GM23248 (cell line): ENCODE measurements at regions not wholly inside any gene's neighbourhood (a gene's known extent, or its start where the extent isn't known, plus 50 kb on each side); places are given as distances from the start of the nearest gene placed in this dataset.

Experiments used
- DNase-seq: peaks from one replicate; pipeline ENCODE4 v3.0.0-alpha.2; 2015
- H2AFZ ChIP-seq: fragments of 200-600 bp; sonication (generic); 2 replicates; pipeline ENCODE4 v1.6.1; 2016; ENCODE audit warnings: antibody characterized with exemption
- H3F3A ChIP-seq: fragments of 200-600 bp; sonication (generic); 2 replicates; pipeline ENCODE4 v1.6.1; 2016; ENCODE audit warnings: mild to moderate bottlenecking, antibody characterized with exemption, mixed run types; ENCODE audit not compliant: insufficient read depth
- H3K27ac ChIP-seq: fragments of 200-600 bp; sonication (generic); 2 replicates; pipeline ENCODE4 v1.5.1; 2016; ENCODE audit warnings: mild to moderate bottlenecking
- H3K27me3 ChIP-seq: fragments of 200-600 bp; sonication (generic); replicated peaks from 2 replicates; pipeline ENCODE4 v1.6.1; 2016; ENCODE audit warnings: mild to moderate bottlenecking; ENCODE audit not compliant: insufficient read depth
- H3K36me3 ChIP-seq: fragments of 200-600 bp; sonication (generic); 2 replicates; pipeline ENCODE4 v1.6.1; 2016; ENCODE audit warnings: low read depth, mild to moderate bottlenecking
- H3K4me1 ChIP-seq: fragments of 200-600 bp; sonication (generic); 2 replicates; pipeline ENCODE4 v1.6.1; 2016; ENCODE audit warnings: mild to moderate bottlenecking; ENCODE audit not compliant: insufficient read depth
- H3K4me2 ChIP-seq: fragments of 200-600 bp; sonication (generic); one replicate; pipeline ENCODE4 v1.6.1; 2016; ENCODE audit warnings: mild to moderate bottlenecking; ENCODE audit not compliant: unreplicated experiment
- H3K4me3 ChIP-seq: fragments of 200-600 bp; sonication (generic); 2 replicates; pipeline ENCODE4 v1.5.1; 2016; ENCODE audit warnings: mild to moderate bottlenecking
- H3K79me2 ChIP-seq: fragments of 200-600 bp; sonication (generic); 2 replicates; pipeline ENCODE4 v1.6.1; 2016; ENCODE audit warnings: mild to moderate bottlenecking; ENCODE audit not compliant: insufficient read depth
- H3K9ac ChIP-seq: fragments of 200-600 bp; sonication (generic); 2 replicates; pipeline ENCODE4 v1.6.1; 2016; ENCODE audit warnings: mild to moderate bottlenecking
- H3K9me2 ChIP-seq: fragments of 200-600 bp; sonication (generic); 2 replicates; pipeline ENCODE4 v1.6.1; 2016; ENCODE audit warnings: mixed run types, mild to moderate bottlenecking, moderate library complexity; ENCODE audit not compliant: insufficient read depth
- H3K9me3 ChIP-seq: fragments of 200-600 bp; sonication (generic); one replicate; pipeline ENCODE4 v1.6.1; 2017; ENCODE audit warnings: low read depth
- H4K20me1 ChIP-seq: fragments of 200-600 bp; sonication (generic); 2 replicates; pipeline ENCODE4 v1.6.0; 2016; ENCODE audit not compliant: insufficient read depth
- EZH2 ChIP-seq: fragments of 200-600 bp; sonication (generic); IDR thresholded peaks from 2 replicates; pipeline ENCODE4 v1.6.1; 2018; ENCODE audit warnings: antibody characterized with exemption, mild to moderate bottlenecking; ENCODE audit not compliant: insufficient read depth, poor library complexity, severe bottlenecking
- EZH2phosphoT487 ChIP-seq: fragments of 200-600 bp; sonication (generic); IDR thresholded peaks from 2 replicates; pipeline ENCODE4 v1.6.1; 2018; ENCODE audit warnings: antibody characterized with exemption, moderate library complexity, mild to moderate bottlenecking, low read depth; ENCODE audit not compliant: insufficient read depth
- WGBS, 2 experiments: methylation state at CpG; one replicate each; pipeline ENCODE4 v1.1.6; 2015 to 2017; ENCODE audit warnings: low lambda C conversion rate in 2 of 2, low coverage in 1 of 2; ENCODE audit errors: missing lambda C conversion rate in 2 of 2; 5-methylcytosine and 5-hydroxymethylcytosine counted together
- in situ Hi-C: fragments of 300-500 bp; cut with MboI; formaldehyde crosslinking; loops from 2 replicates; pipeline ENCODE4 v1.15.0; 2020

DNA sequence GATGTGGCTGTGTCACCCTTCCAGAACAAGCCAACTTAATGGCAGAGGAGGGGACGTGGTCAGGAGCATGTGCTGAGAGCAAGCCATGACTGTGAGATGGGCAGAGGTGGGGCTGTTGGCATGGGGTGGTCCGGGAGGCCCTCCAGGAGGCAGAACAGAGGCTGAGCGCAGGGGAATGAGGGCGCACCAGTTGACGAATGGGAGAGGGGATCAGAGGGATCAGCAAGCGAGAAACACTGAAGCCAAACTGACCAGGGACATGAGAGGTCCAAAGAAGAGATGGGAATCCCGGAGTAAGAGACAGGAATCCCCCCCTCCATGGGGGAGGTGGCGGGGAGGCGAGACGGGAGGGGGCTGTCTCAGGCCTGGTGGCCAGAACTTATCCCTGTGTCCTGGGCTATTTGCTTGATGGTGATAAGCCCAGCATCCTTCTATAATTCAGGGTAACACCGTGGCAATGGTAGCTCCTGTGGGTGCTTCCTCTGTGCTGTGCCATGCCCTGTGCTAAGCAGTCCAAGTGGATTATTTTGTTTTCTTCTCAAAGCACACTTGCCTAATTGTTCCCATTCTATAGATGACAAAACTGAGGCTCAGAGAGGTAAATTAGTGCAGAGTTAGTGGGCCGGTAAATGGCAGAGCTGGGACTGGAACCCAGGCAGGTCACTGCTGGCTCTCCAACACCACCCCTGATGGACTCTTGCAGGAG is 83.4 kb upstream of the SHISAL1 start:
- Histone ChIP-seq H3K9me3 (no peaks in the 10 kb centered on the region), H3K9ac (no peak overlapping the region), H3K4me1 (no peaks in the 10 kb centered on the region), H3K9me2 (no peaks in the 10 kb centered on the region), H4K20me1 (no peaks in the 10 kb centered on the region), H3K36me3 (no peaks in the 10 kb centered on the region), H3F3A (no peaks in the 10 kb centered on the region), H3K4me3 (no peak overlapping the region), H3K4me2 (no peak overlapping the region), H3K27ac (no peak overlapping the region), H3K79me2 (no peaks in the 10 kb centered on the region), H3K27me3 (peaks cover 13% of the 10 kb centered on the region; the same call in 1 of the 2 replicates), H2AFZ (no peak overlapping the region)
- DNase-seq = no peak
- 62 to 68% methylated on average over 12 of the region's 12 CpGs for WGBS, 2 experiments
- in situ Hi-C loops = no loop called here
- TF ChIP-seq EZH2phosphoT487 = no peak
- no peak for TF ChIP-seq EZH2

GRCh38 chr22:44395118-44396005 is 82.6 kb upstream of the SHISAL1 start:
- H3K27me3 ChIP-seq = peaks cover 16% of the 10 kb centered on the region; the same call in 1 of the 2 replicates
- no peak overlapping the region for H3K4me2 ChIP-seq
- no peaks in the 10 kb centered on the region for H3K36me3 ChIP-seq
- H2AFZ ChIP-seq = no peak overlapping the region
- H3K79me2 ChIP-seq = no peaks in the 10 kb centered on the region
- H3K9me3 ChIP-seq = no peaks in the 10 kb centered on the region
- TF ChIP-seq EZH2phosphoT487 (no peak), EZH2 (no peak)
- H3K27ac ChIP-seq = no peak overlapping the region
- no peak overlapping the region for H3K4me3 ChIP-seq
- H3K9ac ChIP-seq = no peak overlapping the region
- in situ Hi-C loops = no loop called here
- no peaks in the 10 kb centered on the region for H3F3A ChIP-seq
- H3K4me1 ChIP-seq = no peaks in the 10 kb centered on the region
- DNase-seq = no peak
- 81 to 85% methylated on average over 25 to 30 of the region's 31 CpGs for WGBS, 2 experiments
- H4K20me1 ChIP-seq = no peaks in the 10 kb centered on the region
- no peaks in the 10 kb centered on the region for H3K9me2 ChIP-seq

DNA sequence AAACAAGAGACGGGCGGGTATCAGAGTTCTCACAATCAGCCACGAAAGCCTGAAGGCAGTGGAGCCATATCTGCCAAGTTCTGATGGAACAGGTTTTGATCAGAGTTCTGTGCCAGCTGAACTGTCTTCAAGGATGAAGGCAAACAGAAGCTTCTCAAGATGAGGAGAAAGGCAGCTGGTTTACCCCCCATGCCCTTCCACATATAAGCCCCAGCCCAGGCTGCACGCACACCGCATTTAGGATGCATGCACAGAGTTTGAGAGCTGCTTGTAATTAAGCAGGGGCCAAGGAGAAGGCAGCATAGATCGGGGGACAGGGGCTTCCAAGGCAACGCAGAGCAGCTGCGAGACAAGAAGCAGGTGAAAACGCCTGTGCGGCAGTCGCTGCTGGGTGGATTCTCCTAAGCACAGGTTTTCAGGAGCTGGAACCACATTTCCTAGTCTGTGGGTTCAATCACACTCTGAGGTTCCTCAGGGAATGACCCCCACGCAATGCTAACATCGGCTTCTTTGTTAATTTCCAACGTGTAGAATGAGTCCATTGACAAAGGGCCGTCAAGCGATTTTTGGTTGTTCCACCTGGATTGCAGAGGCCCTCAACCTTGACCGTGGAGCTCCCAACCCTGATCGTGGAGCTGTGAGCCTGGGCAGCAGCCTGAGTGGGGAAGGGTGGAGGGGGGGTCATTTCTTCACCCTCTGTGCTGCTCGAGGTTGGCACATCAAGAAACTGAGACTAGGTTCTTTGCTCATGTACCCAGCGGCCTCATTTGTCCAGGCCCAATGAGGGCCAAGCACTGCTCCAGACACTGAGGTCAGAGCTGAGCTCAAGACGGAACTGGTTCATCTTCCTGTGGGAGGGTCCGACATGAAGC is 81.7 kb upstream of the SHISAL1 start:
- Histone ChIP-seq H3K9me2 (no peaks in the 10 kb centered on the region), H3K4me2 (no peak overlapping the region), H3K36me3 (no peaks in the 10 kb centered on the region), H4K20me1 (no peaks in the 10 kb centered on the region), H3F3A (no peaks in the 10 kb centered on the region), H3K79me2 (no peaks in the 10 kb centered on the region), H3K4me3 (no peak overlapping the region), H3K27me3 (peaks cover 16% of the 10 kb centered on the region; the same call in 1 of the 2 replicates), H3K4me1 (no peaks in the 10 kb centered on the region), H2AFZ (no peak overlapping the region), H3K9ac (no peak overlapping the region), H3K9me3 (no peaks in the 10 kb centered on the region), H3K27ac (no peak overlapping the region)
- 86 to 87% methylated on average over 22 of the region's 22 CpGs for WGBS, 2 experiments
- no peak for TF ChIP-seq EZH2
- no peak for TF ChIP-seq EZH2phosphoT487
- in situ Hi-C loops = no loop called here
- no peak for DNase-seq

DNA sequence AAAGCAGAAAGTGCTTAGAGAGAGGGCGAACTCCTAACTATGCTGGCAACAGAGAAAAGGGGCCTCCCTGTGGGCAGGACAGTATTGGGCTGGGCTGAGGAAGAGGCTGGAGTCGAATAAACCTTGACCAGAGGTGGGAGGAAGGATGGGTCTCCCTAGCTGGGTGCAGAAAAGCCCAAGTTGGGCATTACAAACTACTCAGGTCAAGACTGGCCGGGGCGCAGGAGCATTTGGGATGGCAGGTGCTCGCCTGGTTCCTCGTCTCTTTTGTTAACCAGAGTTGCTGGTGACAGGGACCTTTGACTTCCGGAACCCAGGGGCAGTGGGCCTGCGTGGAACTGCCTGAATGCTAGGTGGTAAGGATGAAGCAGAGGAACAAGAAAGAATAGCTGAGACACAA is 80.3 kb upstream of the SHISAL1 start:
- Histone ChIP-seq H3F3A (no peaks in the 10 kb centered on the region), H3K36me3 (no peaks in the 10 kb centered on the region), H3K27me3 (peaks cover 12% of the 10 kb centered on the region; the same call in 1 of the 2 replicates), H4K20me1 (no peaks in the 10 kb centered on the region), H3K27ac (no peak overlapping the region), H2AFZ (no peak overlapping the region), H3K4me3 (no peak overlapping the region), H3K79me2 (no peaks in the 10 kb centered on the region), H3K9me2 (no peaks in the 10 kb centered on the region), H3K9ac (no peak overlapping the region), H3K9me3 (no peaks in the 10 kb centered on the region), H3K4me1 (no peaks in the 10 kb centered on the region), H3K4me2 (no peak overlapping the region)
- no peak for DNase-seq
- in situ Hi-C loops = no loop called here
- WGBS, 2 experiments = 86 to 88% methylated on average over 8 of the region's 8 CpGs
- TF ChIP-seq EZH2 (no peak), EZH2phosphoT487 (no peak)
